Inflammatory macrophage (primary cell): ENCODE measurements at regions not wholly inside any gene's neighbourhood (a gene's known extent, or its start where the extent isn't known, plus 50 kb on each side); places are given as distances from the start of the nearest gene placed in this dataset.

Experiments used
- DNase-seq, 2 donors: peaks; one replicate each; pipeline ENCODE4 v3.0.0-alpha.2; 2020 to 2022

DNA sequence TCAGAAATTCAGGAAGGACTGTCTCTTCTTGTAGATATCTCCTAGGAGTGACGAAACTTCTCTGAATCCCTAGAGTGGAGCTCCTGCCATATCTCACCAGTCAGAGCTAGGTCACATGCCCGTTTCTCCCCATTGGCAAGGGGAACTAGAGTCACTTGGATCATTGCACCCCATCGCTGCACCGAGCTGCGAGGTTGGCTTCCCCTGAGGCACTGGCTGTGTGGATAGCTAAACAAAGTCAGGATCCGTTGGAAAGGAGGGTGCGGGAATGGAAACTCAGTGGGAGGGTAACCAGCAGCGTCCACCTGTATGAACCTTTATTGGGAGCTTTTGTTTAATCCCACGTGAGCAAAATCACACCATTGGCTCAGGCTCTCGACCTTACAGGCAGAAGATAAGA is 283.8 kb downstream of the BRD1 start:
- DNase-seq, result no peak

DNA sequence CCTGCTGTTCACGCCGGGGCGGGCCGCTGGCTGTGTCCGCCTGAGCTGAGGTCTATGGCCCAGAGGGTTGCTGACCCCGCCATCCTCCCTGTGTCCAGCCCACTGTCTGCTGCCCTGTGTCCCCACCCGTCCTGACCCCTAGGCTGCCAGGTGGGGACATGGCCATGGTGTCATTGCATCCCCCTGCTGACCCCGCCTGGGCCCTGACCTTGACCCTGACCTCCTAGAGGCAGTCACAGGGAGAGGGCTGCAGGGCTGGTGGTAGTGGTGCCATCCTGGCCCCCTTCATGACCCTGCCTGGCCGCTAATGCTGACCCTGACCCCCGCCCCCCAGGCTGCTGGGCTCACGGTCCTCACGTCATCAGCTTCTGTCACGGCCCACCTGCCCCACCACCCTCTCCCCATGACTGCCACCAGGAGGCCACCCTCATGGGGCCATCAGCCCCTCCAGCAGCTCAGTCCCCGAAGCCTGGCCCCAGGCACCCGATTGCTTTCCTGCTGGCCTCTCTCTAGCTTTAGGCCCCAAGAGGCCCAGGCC is 285.9 kb downstream of the BRD1 start:
- no peak for DNase-seq

DNA sequence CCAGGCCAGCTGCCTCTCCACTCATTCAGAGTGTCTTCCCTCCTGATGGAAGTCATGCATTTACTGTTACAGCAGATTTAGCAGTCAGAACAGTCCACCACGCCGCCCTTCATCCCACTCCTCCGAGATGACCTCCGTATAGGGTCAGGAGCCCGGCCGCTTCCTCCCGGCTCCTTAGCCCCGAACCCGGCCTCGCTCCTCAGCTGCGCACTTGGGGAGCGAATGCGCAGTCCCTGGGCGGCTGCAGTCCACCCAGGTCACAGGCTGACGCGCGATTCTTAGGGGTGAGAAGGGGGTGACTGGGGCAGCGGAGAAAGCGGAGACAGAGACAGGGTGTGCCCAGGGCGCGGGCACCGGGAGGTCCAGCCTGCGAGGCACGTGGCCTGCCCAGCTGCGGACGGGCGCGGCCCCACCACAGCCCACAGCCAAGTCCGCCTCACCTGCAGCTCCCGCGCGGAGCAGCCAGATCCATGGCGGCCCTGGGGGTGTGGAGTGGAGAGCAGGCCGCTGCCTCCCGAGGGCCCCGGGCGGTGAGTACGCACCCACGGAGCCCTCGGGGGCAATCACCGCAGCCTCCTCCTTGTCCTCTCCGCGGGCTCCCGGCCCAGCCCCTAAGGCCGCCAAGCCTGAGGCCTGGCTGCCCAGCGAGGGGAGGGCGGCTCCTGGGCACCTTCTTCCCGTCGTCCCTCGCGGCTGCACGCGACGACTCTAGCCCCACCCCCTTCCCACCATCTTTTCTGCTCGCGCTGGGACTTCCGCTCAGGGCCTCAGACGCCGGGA is 286.6 kb downstream of the BRD1 start:
- DNase-seq, result no peak

DNA sequence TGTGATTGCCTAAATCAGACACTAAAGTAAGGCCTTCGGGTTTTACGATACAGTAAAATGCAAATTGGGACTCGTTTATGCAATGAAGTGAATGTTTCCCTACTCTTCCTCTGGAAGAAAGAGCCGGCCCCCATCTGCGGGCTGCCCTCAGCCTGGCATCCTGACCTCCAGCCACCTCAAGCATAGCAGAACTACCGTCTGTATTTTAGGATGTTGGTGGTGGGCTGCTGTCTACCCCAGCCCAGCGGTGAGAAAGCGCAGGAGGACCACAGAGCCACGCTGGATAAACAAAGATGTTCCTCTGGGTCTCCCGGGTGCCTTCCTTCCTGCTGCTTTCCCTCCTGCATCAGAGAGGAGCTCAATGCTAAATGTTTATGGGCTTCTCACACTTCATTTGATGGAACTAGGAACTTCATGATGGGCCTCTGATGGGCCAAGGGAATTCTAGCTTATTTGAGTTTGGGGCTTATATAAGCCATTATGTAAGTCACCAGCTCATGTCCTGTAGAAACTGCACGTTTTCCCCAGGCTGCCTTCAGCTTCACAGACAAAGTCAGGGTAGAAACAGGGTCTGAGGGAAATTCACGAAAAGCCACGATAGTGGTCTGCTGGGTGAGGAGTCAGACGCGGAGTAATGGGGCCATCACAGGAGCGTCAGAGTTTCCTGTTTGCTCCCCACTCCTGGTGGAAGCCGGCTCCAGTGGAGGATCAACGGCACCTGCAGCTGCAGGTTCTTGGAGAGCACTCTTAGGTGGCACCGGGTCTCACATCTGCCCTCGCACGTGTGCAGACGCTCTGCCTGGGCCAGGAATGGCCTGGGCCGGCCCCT is 287.4 kb downstream of the BRD1 start:
- DNase-seq, result no peak

DNA sequence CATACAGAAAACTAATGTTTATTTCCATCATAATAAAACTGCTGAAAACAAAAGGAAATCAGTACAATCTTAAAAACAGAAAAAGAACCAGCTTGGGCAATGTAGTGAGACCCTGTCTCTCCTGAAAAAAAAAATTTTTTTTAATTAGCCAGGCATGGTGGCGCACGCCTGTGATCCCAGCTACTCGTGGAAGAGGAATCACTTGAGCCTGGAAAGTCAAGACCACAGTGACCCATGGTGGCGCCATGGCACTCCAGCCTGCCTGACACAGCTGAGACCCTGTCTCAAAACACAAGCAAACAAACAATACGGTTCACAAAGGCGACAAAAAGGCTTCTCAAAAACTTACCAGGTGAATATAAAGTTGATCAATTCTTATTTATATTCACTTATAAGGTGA is 289.7 kb downstream of the BRD1 start:
- no peak for DNase-seq

DNA sequence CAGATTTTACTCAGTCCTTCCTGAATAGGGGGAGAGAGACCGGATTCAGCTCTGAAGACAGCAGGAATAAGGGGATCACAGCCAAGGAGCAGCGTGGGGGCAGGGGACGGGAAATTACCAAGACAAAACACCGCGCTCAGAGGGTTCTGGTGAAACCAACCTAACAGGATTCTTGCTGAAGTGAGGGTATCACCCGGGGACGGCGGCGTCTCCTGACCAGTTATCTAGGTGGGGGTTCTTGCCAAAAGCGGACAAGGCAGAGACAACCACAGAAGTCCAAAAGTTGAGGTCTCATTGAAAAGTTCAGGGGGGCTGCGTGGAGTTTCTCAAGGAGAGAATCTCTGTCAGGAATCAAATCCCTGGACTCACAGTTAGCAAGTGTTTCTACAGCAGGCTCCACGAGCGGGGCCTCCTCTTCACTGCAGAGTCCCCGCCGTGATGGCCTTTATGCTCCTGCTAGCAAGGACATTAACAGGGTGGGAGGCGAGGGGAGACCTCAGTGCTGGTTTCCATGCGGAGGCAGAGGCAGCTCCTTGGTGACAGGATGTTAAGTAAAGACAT is 291.0 kb downstream of the BRD1 start:
- DNase-seq, result no peak

DNA sequence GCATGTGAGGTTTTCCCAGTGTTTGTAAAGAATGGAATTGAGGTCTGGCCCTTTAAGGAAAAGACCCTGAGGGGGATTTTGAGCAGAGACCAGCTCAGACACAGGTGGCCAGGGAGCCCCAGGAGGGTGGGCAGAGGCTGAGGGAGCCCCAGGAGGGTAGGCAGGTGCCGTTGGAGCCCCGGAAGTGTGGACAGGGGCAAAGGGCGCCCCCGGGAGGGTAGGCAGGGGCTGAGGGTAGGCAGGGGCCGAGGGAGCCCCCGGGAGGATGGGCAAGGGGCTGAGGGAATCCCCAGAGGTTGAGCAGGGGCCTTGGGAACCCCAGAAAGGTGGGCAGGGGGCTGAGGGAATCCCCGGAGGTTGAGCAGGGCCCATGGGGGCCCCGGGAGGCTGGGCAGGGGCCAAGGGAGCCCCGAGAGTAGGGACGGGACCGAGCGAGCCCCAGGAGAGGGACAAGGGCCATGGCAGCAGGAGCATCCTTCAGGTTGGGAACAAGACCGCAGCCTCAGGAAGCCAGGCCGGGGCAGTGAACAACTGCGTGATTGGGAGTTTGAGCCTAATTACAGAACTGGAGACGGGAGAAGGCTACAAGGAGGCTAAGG is 292.0 kb downstream of the BRD1 start:
- no peak for DNase-seq

DNA sequence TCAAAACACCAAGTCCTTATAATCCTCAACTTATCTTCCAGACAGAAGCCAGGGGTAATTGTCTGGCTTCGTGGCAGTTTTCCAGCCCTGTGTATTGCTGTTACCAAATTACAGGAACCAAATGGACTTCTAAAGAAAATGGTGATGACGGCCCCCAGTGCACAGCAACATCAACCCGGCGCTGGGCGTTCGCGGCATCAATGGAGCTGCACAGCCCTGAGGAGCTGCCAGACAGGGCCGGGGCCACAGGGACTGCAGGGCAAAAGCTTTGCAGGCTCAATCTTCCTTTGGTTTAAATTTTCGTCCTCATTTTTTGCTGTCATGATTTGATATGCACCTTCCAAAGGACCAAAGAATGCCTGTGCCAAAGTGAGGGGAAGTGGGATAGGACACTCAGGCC is 292.5 kb downstream of the BRD1 start:
- no peak for DNase-seq

DNA sequence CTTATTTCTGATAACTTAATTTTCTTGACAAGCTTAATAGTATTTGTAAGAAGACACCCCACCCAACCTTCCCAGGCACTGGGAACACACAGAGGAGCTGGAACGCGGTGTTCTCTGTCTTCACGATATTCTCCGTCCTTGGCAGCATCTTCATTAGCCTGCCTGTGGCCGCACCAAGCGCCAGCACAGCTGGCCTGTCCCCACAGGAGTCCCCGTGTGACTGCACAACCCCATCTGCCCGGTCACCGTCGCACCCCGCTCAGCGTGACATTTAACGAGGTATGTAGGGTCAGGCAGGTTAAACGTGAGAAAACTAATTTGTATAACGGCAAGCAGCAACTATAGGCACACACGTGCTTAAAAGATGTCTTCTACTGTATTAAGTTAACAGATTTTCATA is 293.3 kb downstream of the BRD1 start:
- DNase-seq, result no peak

DNA sequence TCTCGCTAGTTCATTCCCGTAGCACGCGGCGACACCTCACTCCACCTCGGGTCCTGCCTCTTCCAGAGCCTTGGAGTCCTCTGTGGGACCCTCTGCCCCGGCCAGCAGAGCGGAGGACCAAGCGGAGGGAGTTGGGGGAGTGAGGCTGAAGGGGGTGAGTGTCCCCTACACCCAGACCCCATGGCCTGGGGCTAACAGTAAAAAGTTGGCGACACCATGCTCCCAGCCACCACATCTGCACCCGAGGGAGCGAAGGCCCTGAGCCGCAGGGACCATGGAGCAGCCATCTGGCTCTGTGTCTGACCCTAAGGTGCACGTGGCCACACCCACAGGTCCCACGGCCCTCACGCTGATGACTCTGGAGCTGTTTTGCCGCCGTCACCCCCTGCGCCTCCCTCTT is 293.8 kb downstream of the BRD1 start:
- DNase-seq, result no peak

DNA sequence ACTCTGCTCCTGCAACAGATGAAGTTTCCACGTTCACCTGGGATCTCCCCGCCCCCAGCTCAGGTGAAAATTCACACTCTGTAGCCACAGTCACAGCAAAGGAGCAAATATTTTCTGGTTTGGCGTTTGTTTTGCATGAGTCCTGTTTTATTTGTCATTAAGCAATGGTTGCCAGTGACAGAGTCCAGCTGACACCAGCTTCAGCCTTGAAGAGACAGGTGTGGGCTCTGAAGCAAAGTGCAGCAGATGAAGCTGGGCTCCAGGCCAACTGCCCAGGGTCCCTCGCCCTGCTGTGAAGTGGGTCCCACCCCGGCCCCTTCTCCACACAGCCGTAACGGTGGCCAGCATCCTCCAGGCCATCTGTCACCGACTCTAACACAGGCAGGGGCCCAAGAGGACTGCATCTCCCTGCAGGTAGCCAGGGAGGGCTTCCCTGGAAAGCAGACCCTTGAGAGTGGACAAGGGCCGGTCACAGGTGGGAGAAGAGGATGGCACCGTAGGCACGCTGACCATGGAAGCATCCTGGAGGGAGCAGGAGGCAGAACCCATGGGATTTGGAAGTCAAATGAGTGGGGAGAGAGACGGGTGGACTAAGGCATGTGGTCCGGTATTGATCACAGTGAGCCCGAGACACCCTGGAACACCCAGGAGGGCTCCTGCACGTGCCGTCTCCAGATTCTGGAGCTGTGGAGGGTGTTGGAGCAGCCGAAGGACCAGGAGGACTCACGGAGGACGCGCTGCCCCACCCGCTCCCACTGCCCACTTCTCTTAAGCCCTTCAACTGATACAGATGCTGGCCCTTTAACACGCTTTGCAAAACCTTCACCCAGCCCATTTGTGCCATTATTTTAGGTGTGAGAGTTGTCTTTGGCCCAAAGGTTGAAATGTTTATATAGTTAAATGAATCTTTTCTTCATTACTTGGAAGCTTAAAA is 294.5 kb downstream of the BRD1 start:
- DNase-seq, result no peak

DNA sequence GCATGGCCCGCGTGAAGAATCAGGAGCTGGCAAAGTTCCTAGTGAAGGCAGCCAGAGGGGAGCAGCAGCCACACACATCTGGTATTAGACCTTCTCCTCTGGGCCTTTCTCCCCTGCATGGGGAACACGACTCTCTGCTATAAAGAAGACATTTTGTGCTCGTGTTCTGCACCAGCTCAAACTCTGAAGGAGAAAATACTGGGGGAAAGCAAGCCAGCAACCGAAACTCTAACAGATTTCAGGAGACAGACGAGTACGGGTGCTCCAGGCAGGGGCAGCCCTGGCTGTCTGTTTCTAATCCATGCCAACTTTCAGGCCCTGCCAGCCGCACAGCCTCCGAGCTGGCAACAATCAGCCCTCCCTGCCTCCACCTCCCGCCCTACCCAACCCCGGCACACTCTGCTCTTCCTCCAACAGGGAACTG is 296.3 kb downstream of the BRD1 start:
- DNase-seq, result no peak

DNA sequence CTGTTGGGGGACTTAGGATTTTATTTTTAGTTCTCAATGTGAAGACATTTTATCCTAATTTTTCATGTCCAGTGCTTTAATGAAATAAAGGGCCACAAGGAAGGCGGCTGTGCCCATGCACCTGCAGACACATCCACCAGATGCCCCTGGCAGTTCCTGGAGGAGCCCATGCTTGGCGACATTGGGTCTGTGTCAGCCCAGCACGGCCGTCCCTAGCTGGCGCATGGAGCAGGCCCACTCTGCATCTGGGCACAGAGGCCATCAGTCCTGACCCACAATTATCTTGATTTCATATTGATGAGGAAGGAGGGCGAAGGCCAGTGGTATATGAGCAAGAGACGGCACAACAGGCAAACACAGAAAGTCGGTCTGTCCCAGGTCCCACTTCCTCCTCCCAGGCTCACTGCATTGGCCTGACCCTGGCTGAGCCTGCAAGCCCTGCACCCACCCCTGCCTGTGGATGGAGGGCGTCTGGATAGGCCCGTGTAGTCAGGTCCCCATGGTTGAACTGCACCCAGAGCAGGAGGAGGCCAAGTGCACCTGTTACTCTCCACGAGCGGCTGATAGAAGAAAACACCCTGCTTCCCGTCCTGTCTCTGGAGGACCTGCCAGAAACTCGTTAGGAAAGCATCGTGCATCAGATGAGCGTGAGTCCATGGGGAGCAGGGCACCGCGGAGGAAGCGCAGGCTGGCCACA is 296.9 kb downstream of the BRD1 start:
- DNase-seq, result no peak

DNA sequence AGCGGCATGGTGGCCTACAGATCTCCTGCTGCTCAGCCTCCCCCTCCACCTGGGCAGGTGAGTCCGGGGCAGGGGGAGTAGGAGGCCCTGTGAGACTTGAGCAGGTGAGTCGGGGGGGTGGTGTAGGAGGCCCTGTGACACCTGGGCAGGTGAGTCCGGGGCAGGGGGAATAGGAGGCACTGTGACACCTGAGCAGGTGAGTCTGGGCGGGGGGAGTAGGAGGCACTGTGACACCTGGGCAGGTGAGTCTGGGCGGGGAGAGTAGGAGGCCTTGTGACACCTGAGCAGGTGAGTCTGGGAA is 299.3 kb downstream of the BRD1 start:
- no peak for DNase-seq

DNA sequence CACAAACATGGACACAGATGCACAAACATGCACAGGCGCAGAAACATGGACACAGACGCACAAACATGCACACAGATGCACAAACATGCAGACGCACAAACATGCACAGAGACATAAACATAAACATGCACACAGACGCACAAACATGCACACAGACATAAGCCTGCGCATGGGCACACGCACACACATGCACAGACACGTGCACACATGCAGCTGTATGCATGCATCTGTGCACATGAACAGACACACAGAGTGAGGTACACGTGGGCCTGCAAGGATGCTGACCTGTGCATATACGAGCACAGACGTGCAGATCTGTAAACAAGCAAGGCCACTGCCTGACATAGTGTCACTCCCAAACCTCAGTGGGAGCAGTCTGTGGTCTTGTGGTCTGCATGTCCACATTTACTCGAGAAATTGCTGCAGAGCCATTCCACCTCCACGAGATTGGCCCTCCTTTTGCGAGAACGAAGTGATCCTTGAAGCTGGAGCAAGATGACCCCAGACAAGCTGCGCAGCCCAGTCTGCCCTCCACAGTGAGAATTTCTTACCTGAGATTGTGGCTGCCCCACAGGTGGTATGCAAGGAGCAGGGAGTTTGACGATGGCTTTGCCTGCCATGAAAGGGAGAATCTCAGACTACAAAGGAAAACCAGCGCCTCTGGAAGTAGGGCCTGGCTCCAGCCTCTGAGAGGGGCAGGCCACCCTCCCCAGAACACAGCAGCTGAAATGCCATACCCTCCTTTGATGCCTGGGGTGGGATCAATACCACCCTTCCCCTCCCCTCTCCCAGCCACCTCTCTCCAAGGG is 299.9 kb downstream of the BRD1 start:
- DNase-seq, result no peak

DNA sequence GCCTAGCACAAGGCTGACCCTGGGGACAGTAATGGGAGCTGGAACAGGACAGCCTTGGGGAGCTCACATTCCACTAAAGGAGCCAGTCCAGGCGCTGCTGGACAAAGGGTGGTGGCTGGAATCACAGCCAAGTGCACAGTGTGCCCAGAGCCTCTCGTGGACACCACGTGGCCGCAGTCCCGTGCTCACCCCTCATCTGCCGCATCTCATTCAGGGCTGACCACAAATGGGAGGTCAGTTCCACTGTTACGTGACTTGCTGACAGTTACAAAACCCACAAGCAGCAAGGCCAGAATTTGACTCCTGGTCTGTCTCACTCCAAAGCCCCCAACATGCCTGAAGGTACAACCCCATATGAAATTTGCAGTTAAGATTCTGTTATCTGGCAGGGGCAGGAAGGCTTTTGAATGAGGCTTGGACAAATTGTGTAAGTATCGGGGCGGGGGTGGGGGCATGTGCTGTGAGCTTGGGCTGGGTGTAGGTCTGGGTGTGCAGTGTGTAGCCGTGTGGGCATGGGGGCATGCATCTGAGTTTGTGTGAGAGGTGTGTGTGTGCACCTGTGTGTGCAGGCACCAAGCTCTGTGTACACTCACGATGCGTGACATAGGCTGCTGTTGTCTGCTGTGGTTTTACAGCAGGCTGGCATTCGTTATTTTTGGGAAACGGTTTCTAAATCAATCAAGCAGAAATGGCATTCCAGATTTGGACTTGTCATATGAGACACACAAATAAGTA is 301.7 kb downstream of the BRD1 start:
- DNase-seq, result no peak

DNA sequence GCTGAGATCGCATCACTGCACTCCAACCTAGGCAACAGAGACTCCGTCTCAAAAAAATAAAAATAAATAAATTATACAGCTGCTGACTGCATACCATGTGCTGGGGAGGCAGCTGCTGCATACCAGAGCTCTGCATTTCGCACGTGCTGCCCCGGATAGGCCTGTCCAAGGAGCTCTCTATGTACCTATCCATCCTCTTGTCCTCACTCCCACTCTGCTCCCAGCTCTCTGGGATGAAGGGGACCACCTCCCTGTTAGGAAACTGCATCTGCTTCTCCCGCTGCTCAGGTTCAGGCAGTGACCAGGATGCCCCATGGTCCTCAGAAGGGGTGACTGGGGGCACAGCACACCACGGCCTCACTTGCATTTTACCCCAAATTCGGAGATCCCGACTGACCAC is 302.3 kb downstream of the BRD1 start:
- no peak for DNase-seq

DNA sequence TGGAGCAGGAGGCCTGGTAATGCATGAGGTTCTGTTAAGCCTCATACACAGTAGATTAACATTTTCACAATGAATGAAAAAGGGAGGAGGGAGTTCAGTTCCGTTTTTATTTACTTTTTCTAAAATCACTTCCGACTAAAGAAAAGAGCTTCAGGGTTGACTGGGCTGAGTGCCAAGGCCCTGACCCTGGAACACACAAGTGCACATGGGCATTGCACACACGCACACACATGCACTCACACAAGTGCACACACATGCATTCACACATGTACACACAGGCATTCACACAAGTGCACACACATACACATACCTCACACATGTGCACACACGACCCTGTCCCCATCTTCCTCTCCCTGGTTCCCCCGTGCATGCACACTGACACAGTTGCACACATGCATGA is 303.3 kb downstream of the BRD1 start:
- DNase-seq, result no peak

DNA sequence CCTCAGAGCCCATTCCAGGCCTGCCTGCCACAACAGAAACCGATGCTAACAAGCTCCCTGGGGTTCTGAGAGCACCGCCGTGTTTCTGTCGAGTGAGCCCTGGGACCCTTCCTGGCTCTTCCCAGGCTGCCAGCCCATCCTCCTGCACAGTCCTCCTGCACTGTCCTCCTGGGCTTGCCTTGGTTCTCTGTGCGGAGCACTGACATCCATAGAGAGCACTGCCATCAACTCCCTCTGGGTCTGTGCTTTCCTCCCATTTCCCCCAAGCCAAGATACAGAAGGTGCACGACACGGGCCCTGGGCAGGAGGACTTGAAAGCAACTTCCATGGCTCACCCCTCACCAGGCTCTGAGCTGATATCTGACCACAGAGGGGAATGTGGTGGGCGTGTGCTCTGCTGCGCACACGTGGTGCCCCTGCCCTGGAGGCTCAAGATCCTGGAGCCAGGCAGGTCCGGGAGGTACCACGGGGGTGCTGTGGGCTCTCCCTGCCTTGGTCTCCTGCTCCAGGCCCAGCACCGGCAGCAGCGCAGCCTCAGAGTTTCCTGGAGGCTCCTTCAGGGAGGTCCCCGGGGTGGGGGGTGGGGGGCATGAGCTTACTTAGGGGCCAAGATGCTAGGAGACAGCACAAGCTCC is 304.2 kb downstream of the BRD1 start:
- DNase-seq, result no peak
